CD14-positive monocyte (primary cell): ENCODE measurements at regions not wholly inside any gene's neighbourhood (a gene's known extent, or its start where the extent isn't known, plus 50 kb on each side); places are given as distances from the start of the nearest gene placed in this dataset.

Experiments
- DNase-seq, 3 donors: peaks; one replicate each; pipeline ENCODE4 v3.0.0-alpha.2; 2011 to 2022
- H2AFZ ChIP-seq: 2 replicates; pipeline ENCODE4 v1.6.0; 2012; ENCODE audit warnings: mild to moderate bottlenecking, low read depth, low read length, inconsistent platforms; ENCODE audit not compliant: insufficient read depth, poor library complexity, severe bottlenecking
- H3K27ac ChIP-seq, 2 donors: 1 replicate in 1 of 2; 2 replicates in 1 of 2; pipeline ENCODE4 v1.5.1; 2012 to 2013; ENCODE audit warnings: low read length in 2 of 2, control low read depth in 1 of 2, inconsistent platforms in 1 of 2, low read depth in 1 of 2, mild to moderate bottlenecking in 1 of 2
- H3K27me3 ChIP-seq, 2 donors: one replicate each; pipeline versions ENCODE4 v1.6.0 to v1.6.1; 2011 to 2013; ENCODE audit warnings: low read length in 2 of 2; ENCODE audit not compliant: control insufficient read depth in 2 of 2, insufficient read depth in 2 of 2
- H3K36me3 ChIP-seq, 2 donors: replicated peaks in 1 of 2; 1 replicate in 1 of 2; 2 replicates in 1 of 2; pipeline versions ENCODE4 v1.5.1 to v1.6.1; 2012 to 2013; ENCODE audit warnings: low read length in 2 of 2, control low read depth in 1 of 2, inconsistent platforms in 1 of 2, mild to moderate bottlenecking in 1 of 2; ENCODE audit not compliant: insufficient read depth in 2 of 2, control insufficient read depth in 1 of 2
- H3K4me1 ChIP-seq, 2 donors: 1 replicate in 1 of 2; 2 replicates in 1 of 2; pipeline versions ENCODE4 v1.5.1 to v1.6.1; 2012 to 2013; ENCODE audit warnings: low read length in 2 of 2, control low read depth in 1 of 2, inconsistent platforms in 1 of 2, mild to moderate bottlenecking in 1 of 2, moderate library complexity in 1 of 2; ENCODE audit not compliant: insufficient read depth in 2 of 2, control insufficient read depth in 1 of 2
- H3K4me2 ChIP-seq: replicated peaks from 2 replicates; pipeline ENCODE3; 2012; ENCODE audit warnings: low read length, moderate library complexity, mild to moderate bottlenecking; ENCODE audit not compliant: poor library complexity, severe bottlenecking; ENCODE audit errors: extremely low read depth
- H3K4me3 ChIP-seq, 3 experiments: fragments of 200-600 bp in 1 of 3; sonication (generic) in 1 of 3; replicated peaks in 1 of 3; 1 replicate in 2 of 3; 2 replicates in 1 of 3; pipeline ENCODE4 v1.5.1; 2011 to 2013; ENCODE audit warnings: low read length in 3 of 3, mild to moderate bottlenecking in 3 of 3, control low read depth in 2 of 3, low read depth in 2 of 3, inconsistent platforms in 1 of 3, moderate library complexity in 1 of 3
- H3K79me2 ChIP-seq: 2 replicates; pipeline ENCODE4 v1.6.0; 2012; ENCODE audit warnings: mild to moderate bottlenecking, control low read depth, inconsistent platforms, low read length, moderate library complexity; ENCODE audit not compliant: insufficient read depth
- H3K9ac ChIP-seq: 2 replicates; pipeline ENCODE4 v1.6.0; 2017; ENCODE audit warnings: low read length, mild to moderate bottlenecking; ENCODE audit not compliant: insufficient read depth, poor library complexity, severe bottlenecking
- H3K9me3 ChIP-seq, 2 donors: replicated peaks in 1 of 2; 1 replicate in 1 of 2; 2 replicates in 1 of 2; pipeline versions ENCODE4 v1.5.1 to v1.6.1; 2012 to 2013; ENCODE audit warnings: low read length in 2 of 2, control low read depth in 1 of 2; ENCODE audit not compliant: control insufficient read depth in 1 of 2, insufficient read depth in 1 of 2
- H4K20me1 ChIP-seq: 2 replicates; pipeline ENCODE4 v1.6.0; 2012; ENCODE audit warnings: mild to moderate bottlenecking, low read length, control low read depth, moderate library complexity; ENCODE audit not compliant: insufficient read depth
- H3K27ac Mint-ChIP-seq, 7 donors: one replicate each; pipeline ENCODE4 v1.8.0; 2020; ENCODE audit warnings: mild to moderate bottlenecking in 7 of 7, mixed read lengths in 7 of 7, moderate library complexity in 6 of 7, inconsistent platforms in 2 of 7
- H3K27me3 Mint-ChIP-seq, 3 donors: one replicate each; pipeline ENCODE4 v1.8.0; 2021 to 2022; ENCODE audit warnings: low read depth in 3 of 3, mild to moderate bottlenecking in 3 of 3, mixed read lengths in 3 of 3, moderate library complexity in 3 of 3, inconsistent platforms in 1 of 3
- H3K36me3 Mint-ChIP-seq, 2 donors: one replicate each; pipeline ENCODE4 v1.8.0; 2020; ENCODE audit warnings: mixed read lengths in 2 of 2, inconsistent platforms in 1 of 2, mild to moderate bottlenecking in 1 of 2
- H3K4me1 Mint-ChIP-seq: one replicate; pipeline ENCODE4 v1.8.0; 2020; ENCODE audit warnings: mild to moderate bottlenecking, mixed read lengths
- H3K4me3 Mint-ChIP-seq, 2 donors: one replicate each; pipeline ENCODE4 v1.8.0; 2020; ENCODE audit warnings: mild to moderate bottlenecking in 2 of 2, mixed read lengths in 2 of 2, moderate library complexity in 1 of 2
- H3K9me3 Mint-ChIP-seq, 7 donors: one replicate each; pipeline ENCODE4 v1.8.0; 2020 to 2022; ENCODE audit warnings: mixed read lengths in 7 of 7, mild to moderate bottlenecking in 6 of 7, moderate library complexity in 6 of 7, inconsistent platforms in 2 of 7
- WGBS: methylation state at CpG from one replicate; pipeline ENCODE4 v1.1.5; 2013; ENCODE audit warnings: missing lambda C conversion rate; ENCODE audit not compliant: insufficient coverage; 5-methylcytosine and 5-hydroxymethylcytosine counted together
- intact Hi-C, 2 donors: fragments of 100-400 bp; cut with micrococcal nuclease; formaldehyde crosslinking; loops; one replicate each; pipeline versions ENCODE4 v1.15.0 to v1.15.1; 2023
- TF ChIP-seq, protein P1 (sequence below): fragments of 200-600 bp; IDR thresholded peaks from one replicate; pipeline ENCODE4 v1.8.0; 2022; ENCODE audit warnings: antibody characterized with exemption, mild to moderate bottlenecking

DNA sequence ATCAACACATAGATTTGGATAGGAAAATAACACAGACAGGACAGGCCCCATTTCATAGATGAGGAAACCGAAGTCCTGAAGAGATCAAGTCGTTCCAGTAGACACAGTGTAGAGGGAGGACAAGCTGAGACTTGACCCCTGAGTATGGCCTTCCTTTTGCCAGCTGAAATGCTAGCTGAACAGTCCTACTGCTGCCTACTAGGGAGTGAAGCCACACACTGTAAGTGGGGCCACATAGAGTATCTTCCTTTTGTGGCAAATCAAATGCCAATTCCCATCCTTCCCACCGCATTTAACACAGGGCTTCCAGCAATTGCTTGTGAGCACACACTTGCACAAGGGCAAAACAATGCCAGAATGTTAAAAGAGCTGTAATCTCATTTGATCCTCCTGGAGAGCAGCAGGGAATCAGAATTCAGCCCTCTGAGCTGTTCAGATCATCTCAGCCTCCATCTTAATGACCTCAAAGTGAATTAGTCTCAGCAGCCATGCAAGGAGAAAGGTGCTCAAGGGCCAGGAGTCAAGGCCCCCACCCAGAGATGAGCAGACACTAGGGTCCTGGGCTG is 380.5 kb downstream of the EMP1 start:
- no peaks in the 10 kb centered on the region for H3K4me1 Mint-ChIP-seq
- no peak overlapping the region for H3K9ac ChIP-seq
- H3K27ac Mint-ChIP-seq = no peak overlapping the region
- no peak overlapping the region for H3K4me3 Mint-ChIP-seq
- no peaks in the 10 kb centered on the region for H3K79me2 ChIP-seq
- H3K4me1 ChIP-seq = no peaks in the 10 kb centered on the region
- H3K27me3 ChIP-seq = no peaks in the 10 kb centered on the region
- no peak overlapping the region for H2AFZ ChIP-seq
- no peaks in the 10 kb centered on the region for H3K9me3 ChIP-seq
- no peaks in the 10 kb centered on the region for H4K20me1 ChIP-seq
- TF ChIP-seq, protein P1, sequence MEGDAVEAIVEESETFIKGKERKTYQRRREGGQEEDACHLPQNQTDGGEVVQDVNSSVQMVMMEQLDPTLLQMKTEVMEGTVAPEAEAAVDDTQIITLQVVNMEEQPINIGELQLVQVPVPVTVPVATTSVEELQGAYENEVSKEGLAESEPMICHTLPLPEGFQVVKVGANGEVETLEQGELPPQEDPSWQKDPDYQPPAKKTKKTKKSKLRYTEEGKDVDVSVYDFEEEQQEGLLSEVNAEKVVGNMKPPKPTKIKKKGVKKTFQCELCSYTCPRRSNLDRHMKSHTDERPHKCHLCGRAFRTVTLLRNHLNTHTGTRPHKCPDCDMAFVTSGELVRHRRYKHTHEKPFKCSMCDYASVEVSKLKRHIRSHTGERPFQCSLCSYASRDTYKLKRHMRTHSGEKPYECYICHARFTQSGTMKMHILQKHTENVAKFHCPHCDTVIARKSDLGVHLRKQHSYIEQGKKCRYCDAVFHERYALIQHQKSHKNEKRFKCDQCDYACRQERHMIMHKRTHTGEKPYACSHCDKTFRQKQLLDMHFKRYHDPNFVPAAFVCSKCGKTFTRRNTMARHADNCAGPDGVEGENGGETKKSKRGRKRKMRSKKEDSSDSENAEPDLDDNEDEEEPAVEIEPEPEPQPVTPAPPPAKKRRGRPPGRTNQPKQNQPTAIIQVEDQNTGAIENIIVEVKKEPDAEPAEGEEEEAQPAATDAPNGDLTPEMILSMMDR = no peak
- peaks cover 0 to 4% (median 0%) of the 10 kb centered on the region in 7 donors for H3K9me3 Mint-ChIP-seq
- DNase-seq = no peak
- H3K4me3 ChIP-seq = no peak overlapping the region
- WGBS = 90% methylated on average over 3 of the region's 3 CpGs
- no peaks in the 10 kb centered on the region for H3K36me3 Mint-ChIP-seq
- H3K27ac ChIP-seq = no peak overlapping the region
- no peaks in the 10 kb centered on the region for H3K36me3 ChIP-seq
- intact Hi-C loops = no loop called here
- H3K4me2 ChIP-seq = no peak overlapping the region
- H3K27me3 Mint-ChIP-seq = peaks cover 0 to 4% (median 0%) of the 10 kb centered on the region in 3 donors

DNA sequence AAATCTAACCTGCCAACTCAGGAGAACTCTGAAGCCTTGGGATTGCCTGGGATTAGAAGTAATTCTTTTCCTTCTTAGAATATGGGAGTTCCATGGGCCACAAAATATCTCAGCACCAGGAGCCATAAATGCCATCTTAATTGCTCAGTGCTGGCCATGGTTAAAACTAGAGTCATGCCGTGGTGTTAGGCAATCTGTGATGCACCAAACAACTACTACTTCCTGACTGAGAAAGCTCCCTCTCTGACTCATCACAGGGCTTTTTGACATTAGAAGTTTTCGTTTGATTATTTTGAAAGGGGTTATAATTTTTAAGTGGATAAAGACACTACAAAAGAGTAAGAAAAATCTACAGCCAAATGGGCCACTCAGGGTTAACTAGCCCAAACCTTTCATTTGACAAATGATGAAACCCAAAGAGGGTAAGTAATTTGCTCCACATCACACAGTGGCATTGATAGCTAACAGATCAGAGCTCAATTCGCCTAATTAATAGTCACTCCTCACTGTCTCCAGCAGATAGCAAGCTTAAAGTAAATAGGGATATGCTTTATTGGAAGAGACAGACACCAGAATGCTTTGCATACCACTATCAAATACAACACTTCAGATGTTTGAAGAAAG is 377.3 kb downstream of the EMP1 start:
- Histone ChIP-seq H3K4me1 (no peaks in the 10 kb centered on the region), H3K9ac (no peak overlapping the region), H3K27me3 (no peaks in the 10 kb centered on the region), H3K36me3 (no peaks in the 10 kb centered on the region), H3K4me2 (no peak overlapping the region), H3K79me2 (no peaks in the 10 kb centered on the region), H4K20me1 (no peaks in the 10 kb centered on the region), H3K4me3 (no peak overlapping the region), H3K9me3 (no peaks in the 10 kb centered on the region), H2AFZ (no peak overlapping the region), H3K27ac (no peak overlapping the region)
- intact Hi-C loops = no loop called here
- H3K27me3 Mint-ChIP-seq = peaks cover 0 to 3% (median 1%) of the 10 kb centered on the region in 3 donors
- no peak for DNase-seq
- no peak overlapping the region for H3K27ac Mint-ChIP-seq
- TF ChIP-seq, protein P1 = no peak
- no CpG with 5 or more reads among the region's 3 CpGs for WGBS
- no peaks in the 10 kb centered on the region for H3K4me1 Mint-ChIP-seq
- peaks cover 0 to 3% (median 0%) of the 10 kb centered on the region in 7 donors for H3K9me3 Mint-ChIP-seq
- no peak overlapping the region for H3K4me3 Mint-ChIP-seq
- no peaks in the 10 kb centered on the region for H3K36me3 Mint-ChIP-seq
